Hindlimb muscle (tissue), 1 donor: ENCODE measurements at regions not wholly inside any gene's neighbourhood (a gene's known extent, or its start where the extent isn't known, plus 50 kb on each side); places are given as distances from the start of the nearest gene placed in this dataset.
"Not testable (repeated sequence)": the region's sequence is repeated elsewhere in the genome, so short reads cannot be mapped to it uniquely, and the experiment has no call there.

ENCODE experiments used
- DNase-seq: peaks from one replicate; pipeline ENCODE4 v3.0.0-alpha.2; 2013

DNA sequence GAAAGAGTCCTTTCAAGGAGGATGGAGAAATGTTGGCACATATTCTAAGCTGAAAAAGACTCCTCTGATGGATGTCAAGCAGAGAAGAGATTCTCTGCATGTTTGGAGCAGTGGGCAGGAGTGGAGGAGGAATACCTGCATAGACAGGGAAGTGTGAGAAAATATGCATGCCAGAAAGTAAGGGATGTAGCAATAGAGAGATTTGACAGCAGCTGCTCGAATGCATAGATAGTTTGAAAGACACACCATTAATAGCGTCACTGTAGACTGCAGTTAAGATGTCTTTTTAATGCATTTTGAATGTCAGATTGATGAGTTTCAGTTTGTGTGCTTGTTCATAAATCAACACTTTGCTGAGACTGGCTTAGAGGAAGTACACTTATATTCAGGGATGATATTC is 169.9 kb upstream of the POT1 start:
- no peak for DNase-seq

DNA sequence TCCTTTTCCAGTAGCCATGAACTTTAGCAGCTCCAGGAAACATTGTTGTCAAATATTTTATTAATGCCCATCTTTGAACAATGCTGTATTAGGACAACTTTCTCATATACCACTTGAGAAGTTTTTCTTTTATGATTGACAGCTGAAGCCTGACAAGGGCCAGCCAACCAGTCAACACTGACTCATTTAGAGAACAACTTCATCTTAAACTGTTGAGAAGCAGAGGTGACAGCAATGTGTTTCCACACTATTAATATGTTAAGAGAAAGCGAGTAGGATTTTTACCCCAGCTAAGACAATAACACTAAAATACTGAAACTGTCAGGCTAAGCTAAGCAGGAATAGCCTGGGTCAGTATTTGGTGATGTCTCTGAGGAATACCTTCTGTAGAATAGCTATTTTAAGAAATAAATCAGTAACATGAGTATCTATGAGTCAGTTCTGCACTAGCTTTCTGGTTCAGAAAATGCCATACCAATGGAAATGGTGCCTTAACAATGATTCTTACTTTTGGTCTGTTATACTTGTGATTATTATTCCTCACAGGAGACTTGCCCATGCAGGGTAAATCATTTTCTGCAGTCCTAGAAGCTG is 168.8 kb upstream of the POT1 start:
- no peak for DNase-seq

DNA sequence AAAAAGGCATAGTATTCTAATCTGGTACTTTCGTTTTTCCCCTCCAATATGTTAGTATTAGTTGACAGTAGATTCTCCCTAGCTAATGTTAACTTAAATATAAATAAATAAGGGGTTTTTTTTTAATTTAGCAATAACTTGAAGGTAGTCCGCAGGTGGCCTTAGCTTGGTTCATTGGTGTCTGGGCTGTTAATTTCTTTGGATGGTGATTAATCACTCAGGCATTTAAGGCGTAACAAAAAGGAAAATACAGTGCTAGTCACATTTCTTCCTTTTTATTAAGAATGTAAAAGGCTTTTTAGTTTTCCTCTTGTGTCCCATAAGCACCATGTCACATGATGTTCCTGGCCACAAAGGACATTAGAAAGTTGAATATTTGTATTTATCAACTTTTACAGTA is 161.0 kb upstream of the POT1 start:
- DNase-seq = no peak

DNA sequence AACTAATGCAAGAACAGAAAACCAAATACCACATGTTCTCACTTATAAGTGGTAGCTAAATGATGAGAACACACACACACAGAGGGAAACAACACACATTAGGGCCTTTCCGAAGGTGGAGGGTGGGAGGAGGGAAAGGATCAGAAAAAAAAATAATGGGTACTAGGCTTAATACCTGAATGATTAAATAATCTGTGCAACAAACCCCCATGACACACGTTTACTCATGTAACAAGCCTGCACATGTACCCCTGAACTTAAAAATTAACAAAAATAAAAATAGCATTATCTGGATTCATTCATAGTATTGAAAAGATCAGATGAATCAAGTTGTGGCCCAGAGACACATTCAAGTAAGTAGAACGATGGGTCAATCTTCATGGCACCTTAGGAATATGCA is 159.5 kb upstream of the POT1 start:
- no peak for DNase-seq

DNA sequence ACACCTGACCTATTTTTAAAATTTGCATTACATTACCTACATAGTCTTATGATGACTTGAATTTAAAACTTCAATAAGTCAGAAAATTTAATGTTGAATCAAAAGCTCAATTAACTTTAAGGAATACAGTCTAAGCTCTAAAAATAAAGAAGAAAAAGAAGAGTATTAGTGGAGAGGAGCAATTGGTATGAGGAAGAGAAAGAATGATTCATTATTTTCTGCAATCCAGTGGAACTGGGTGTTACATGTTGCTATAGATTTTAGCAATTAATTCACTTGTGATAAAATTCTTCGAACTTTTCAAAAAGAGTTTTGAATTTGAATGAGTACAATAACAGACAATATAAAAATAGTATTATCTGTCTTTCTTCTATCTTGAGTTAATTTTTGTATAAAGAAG is 158.9 kb upstream of the POT1 start:
- DNase-seq = no peak

DNA sequence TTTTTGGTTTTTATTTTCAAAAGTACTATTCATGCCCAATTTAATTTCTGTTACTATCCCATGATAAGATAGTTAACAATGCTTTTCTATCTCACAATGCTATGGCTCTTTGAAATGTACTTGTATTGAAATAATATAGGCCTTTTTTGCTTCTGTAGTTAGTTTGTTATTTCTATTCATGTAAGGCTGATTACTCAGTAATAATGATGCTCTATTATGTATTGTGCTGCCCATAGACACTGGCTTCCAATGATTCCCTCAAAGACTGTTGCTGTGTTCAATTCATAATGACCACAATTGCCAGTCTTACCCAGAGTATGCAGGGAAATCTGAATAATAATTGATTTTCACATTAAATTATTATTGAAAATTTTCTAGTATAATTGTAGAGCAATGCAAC is 155.5 kb upstream of the POT1 start:
- no peak for DNase-seq

DNA sequence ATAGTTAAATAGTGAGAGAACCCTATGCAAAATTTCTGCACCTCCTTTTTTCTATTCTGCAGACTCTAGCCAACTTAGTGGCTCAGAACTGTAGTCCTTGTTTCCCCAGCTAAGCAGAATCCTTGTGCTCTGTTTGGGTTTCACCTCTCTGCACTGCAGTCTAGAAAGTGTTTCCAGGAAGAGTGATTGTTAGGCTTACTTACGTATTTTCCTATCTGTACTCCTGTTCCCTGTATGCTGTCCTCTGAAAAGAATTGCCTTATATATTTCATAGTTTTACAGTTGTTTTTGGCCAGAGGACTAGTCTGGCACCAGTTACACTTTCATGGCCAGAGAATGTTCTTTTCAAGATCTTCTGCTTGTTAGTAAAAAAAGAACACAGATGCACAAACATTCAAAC is 154.6 kb upstream of the POT1 start:
- peak; percentile 6 for DNase-seq

DNA sequence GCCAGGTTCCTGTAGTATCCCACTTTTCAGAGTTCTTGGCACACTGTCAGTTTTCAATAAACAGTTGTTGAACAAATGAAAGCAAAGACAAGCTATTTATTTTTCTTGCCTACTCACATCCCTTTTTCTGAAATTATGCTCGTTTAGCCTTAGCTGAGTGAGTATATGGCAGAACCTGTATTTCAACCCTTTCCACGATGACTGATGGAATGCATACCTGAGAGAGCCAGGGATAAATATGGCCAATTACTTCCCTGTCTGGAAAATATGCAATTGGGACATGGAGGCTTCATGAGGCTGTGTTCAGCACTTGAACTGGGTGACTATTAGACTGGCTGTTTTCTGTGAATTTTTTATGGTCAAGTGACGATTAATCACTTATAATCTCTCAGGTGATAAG is 144.5 kb upstream of the POT1 start:
- DNase-seq = no peak

DNA sequence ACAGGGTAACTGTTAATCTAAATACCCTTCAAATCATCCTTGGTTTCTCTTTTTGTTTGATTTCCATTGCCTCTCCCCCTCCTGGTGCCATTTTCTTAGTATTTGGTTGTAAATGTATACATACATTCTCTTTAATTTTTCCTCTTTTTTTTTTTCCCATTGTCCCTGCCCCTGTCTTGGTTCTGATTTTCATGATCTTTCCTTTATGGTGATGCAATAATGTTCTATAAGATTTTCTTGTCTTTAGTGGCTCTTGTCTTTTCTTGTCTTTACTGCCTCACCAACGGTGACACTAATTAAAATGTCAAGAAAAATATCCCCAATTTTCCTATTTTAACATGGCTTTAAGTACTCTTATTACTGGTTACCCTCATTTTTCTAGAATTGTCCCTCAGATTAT is 135.9 kb upstream of the POT1 start:
- DNase-seq = no peak

DNA sequence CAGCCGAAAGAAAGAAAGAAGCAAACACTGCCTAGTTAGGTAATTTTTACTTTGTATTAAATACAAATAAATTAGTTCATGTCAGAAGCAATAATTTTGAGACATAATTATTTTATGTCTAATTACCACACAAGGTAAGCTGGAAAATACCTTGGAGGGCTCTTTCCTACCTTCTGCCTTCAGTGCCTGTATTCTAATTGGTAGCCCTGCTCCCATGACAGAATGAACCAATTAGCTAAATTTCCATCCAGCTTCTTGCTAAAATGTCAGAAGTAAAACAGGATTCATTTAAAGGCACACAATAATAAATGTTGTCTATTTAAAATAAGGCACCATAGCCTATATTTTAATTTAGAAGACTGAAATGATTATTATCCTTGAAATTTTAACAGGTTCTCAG is 135.4 kb upstream of the POT1 start:
- DNase-seq = no peak

DNA sequence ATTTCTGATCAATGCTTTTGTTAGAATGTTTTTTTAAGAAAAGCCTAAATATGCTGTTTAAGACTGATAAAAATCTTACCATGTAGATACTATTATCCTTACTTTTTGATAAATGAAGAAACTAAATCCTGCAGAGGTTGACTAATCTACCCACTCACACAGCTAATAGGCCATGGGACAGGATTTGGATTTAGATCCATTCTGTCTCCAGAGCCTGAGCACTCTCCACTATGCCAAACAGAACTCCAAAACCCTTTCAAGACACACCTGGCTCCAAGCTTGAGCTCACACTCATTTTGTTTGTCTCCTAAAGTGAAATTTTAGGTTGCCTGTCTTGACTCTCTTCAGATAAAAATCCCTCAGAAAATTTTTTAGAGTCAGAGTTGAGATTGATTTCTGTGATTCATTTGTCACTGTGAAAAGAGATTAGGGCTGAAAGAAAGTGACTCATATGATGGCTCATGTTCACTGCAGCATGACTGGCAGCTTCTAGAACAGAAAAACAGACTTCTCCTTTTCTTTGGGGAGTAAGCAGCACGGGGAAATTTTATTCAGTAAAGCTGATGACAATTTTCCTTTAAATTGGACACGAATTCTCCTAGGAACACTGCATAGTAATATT is 132.3 kb upstream of the POT1 start:
- no peak for DNase-seq

DNA sequence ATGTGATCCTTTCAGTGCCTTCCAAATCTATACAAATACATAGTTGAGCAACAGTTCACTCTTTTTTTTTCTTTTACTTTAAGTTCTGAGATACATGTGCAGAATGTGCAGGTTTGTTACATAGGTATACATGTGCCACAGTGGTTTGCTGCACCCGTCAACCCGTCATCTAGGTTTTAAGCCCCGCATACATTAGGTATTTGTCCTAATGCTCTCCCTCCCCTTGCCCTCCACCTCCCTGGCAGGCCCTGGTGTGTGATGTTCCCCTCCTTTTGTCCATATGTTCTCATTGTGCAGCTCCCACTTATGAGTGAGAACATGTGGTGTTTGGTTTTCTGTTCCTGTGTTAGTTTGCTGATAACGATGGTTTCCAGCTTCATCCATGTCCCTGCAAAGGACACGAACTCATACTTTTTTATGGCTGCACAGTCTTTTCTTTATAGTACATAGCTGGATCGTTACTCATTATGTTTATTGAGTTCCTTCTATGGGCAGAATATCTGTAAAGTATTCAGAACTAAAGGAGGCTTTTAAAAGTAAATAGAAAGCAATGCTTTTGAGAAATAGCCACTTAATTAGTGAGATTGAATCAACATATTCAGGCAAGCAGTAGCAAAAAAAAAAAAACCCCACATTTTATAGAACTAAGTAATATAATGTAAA is 131.6 kb upstream of the POT1 start:
- not testable (repeated sequence) for DNase-seq

DNA sequence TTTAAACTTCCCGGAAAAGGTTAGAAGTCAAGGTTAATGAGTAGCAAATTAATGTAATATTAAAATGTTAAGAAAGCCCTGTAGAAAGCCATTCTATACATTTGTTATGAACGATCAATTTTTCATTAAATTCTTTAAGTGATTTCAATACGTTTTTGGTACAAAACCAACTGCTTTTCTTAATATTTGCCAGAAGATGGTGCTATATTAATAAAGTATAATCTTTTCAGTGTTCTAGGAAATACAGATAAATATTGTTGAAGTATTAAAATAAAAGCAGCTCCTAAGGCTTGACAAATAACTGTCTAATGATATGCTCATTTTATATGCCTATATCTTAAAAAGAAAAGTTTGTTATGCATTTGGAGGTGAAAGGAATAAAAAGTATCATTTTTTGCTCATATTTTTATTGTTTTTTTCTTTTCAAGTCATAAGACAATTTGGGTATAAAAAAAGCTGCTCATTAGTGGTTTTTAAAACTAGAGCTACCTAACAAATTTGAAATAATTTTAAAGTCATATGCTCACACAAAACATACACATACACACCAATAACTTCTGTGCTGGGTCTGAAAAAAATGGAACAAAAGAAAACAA is 130.3 kb upstream of the POT1 start:
- no peak for DNase-seq

DNA sequence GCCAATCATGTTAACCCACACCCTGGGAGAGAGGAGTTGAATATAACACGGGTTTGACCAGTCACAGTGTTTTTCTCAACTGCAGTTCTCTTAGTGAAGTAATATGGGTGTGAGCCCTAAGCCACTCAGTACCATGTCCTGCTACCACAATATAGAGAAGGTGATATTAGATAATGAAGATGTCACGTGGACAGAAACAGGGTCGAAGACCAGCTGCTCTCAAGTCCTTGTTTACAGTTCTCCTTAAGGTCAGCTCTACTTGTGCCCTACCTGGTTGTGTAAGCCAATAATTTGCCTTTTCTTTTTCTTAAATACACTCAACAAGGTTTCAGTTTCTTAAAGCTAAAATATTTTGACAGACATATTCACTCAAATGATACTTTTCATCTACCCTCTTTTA is 128.3 kb upstream of the POT1 start:
- DNase-seq = no peak

DNA sequence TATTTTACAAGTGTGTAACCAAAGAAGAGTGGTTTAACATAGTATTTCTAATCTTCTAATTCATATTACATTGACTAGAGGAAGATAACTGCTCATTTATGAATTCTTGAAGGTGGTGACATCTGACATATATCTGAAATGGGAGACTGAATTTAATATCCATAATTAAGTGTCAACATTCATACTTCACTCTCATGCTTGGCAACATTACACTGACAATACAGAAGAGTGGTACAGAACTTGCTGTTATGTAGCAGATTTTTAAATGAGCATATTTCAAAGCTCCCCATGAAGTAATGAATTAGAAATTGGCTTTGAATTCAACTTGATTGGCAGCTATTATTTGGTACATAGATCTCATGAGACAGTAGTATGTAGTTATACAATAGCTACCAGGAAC is 125.8 kb upstream of the POT1 start:
- DNase-seq = no peak

DNA sequence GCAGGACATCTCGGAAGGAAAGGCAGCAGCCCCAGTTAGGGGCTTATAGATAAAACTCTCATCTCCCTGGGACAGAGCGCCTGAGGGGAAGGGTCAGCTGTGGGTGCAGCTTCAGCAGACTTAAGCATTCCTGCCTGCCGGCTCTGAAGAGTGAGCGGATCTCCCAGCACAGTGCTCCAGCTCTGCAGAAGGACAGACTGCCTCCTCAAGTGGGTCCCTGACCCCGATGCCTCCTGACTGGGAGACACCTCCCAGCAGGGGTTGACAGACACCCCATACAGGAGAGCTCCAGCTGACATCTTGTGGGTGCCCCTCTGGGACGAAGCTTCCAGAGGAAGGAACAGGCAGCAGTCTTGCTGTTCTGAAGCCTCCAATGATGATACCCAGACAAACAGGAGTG is 117.1 kb upstream of the POT1 start:
- no peak for DNase-seq

DNA sequence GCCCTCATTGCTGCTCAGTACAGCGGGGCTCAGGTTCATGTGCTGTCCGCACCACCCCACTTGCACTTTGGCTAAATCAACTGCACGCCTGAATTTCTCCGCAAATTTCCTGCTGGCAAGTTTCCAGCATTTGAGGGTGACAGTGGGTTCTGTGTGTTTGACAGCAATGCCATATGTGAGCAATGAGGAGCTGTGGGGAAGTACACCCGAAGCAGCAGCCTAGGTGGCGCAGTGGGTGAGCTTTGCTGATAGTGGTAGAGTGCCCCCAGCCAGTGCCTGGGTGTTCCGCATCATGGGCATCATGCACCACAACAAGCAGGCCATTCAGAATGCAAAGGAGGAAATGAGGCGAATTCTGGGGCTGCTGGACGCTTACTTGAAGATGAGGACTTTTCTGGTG is 103.9 kb upstream of the POT1 start:
- DNase-seq = no peak

DNA sequence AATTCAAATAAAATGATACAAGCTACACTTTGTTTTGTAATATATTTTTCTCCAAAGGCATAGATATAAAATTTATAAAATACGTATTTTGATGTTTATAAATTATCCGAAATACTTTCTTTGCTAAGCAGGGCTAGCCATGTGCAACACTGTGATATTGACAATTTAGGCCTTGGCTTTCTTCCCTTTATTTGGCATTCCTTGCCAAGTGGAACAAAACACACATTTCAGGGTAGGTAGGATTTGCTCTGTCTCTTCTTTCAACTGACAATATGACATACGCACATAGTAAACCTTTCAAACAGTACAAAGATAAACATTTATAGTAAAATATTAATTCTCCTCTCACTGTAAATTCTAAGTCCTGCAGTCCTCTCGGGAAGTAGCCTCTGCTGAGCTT is 103.3 kb upstream of the POT1 start:
- no peak for DNase-seq

DNA sequence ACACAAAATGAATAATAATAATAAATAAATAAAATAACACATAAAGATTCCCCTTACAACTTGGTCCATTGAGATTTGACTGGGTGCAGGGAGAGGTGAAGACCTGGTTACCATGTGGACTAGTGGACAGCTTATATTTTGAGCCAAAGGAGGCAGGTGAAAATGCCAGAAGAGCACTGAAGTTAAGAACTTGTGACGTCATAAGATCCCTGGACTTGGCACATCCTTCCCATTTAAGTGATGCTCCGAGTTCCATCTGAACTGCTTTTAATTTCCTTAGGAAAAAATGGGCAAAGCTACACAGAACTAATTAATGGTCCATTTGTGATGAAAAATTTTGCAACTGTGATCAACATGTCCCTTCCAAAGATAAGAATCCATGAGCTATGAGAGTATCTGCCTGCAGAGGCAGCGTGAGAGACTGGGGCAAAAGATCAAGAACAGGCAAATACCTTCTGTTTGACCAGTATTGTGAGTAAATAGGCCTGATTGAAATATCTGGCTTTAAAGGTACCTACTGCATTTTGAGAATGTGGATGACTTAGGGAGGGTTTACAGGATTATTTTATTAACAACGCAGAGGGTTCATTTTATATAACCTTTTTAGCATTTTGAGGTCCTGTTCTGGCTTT is 101.2 kb upstream of the POT1 start:
- no peak for DNase-seq

DNA sequence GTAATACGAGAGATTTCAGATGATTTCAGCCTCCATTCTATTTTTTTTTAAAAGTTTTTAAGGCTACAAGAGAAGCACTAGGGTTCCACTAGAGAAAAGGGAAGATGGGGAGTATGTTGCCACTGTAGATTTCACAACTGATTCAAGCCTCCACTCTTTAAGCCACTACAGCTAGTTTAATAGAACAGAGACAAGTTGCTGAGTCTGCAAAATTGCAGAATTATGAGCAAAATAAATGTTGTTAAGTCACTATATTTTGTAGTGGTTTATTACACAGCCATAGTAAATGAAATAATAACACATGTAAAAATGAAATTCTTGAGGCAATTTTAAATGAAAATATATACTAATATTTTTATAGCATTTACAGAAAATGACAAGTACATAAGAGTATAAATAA is 96.0 kb upstream of the POT1 start:
- no peak for DNase-seq

DNA sequence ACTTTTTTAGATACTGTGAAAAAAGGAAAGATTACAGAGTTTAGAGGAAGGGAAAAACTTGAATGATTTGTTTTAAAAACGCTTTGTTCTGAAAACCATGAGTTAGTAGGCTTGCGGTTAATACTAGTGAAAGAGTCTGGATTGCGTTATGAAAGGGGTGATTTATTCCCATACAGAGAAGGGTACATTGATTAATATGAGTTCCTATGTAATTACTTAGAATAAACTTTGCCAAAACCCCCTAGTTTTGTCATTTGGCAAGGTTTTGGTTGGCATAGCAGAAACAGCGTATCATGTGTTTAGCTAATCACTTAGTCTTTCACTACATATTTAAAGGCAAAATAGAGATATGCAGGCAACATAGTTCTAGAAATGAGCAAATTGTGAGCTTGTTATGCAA is 91.2 kb upstream of the POT1 start:
- no peak for DNase-seq

DNA sequence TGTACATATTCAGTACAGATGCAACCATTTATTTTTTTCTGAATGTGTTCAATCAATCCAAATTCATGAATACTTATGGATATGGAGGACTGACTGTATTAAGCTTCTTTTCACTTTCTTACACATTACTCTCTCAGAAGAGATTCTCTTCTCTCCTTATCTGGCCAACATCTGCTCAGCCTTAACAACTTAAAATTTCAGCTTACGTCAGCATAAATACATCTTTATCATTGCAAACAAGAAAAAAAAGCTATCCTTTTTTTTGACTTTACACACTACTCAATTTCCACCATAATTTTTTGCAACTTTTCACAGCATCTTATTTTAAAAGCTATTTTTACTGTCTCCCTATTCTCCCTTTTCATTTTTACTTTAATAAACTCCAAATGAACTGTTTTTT is 80.9 kb upstream of the POT1 start:
- no peak for DNase-seq

DNA sequence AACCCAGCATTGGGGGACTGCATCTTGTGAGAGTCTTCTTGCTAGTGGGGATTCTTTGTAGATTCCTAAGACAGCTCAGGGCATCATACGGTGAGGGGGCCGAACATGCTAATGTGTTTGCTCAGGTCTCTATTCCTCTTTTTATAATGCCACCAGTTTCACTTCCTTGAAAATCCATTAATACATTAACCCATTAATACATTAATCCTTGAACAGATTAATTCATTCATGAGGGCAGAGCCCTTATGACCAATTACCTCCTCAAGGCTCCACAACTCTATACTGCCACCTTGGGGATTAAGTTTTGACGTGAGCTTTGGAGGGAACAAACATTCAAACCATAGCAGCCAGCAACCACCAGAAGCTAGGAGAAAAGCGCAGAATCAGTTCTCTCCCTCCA is 67.2 kb upstream of the POT1 start:
- no peak for DNase-seq
